Ramos (cell line): ENCODE measurements at regions not wholly inside any gene's neighbourhood (a gene's known extent, or its start where the extent isn't known, plus 50 kb on each side); places are given as distances from the start of the nearest gene placed in this dataset.
"Not testable (repeated sequence)": the region's sequence is repeated elsewhere in the genome, so short reads cannot be mapped to it uniquely, and the experiment has no call there.

ENCODE experiments used
- in situ Hi-C: fragments of 300-500 bp; cut with MboI; formaldehyde crosslinking; loops from one replicate; pipeline ENCODE4 v1.14.3; 2022; ENCODE audit warnings: low sequenced_read_pairs; ENCODE audit not compliant: unreplicated experiment

GRCh38 chr3:170680593-170680992 is 94.7 kb upstream of the SLC7A14 start:
- in situ Hi-C loops: no loop called here

GRCh38 chr3:170679190-170679589 is 93.3 kb upstream of the SLC7A14 start:
- in situ Hi-C loops: no loop called here

GRCh38 chr3:170670504-170670903 is 84.6 kb upstream of the SLC7A14 start:
- in situ Hi-C loops: no loop called here

- in situ Hi-C loops: not testable (repeated sequence)
These were observed 77.1 kb upstream of the SLC7A14 start for GRCh38 chr3:170662986-170663385.

GRCh38 chr3:170660139-170660538 is 74.3 kb upstream of the SLC7A14 start:
- in situ Hi-C loops: no loop called here

GRCh38 chr3:170657312-170657711 is 71.4 kb upstream of the SLC7A14 start:
- in situ Hi-C loops: no loop called here

- in situ Hi-C loops: no loop called here
These were observed 70.4 kb upstream of the SLC7A14 start for GRCh38 chr3:170656284-170656683.

- in situ Hi-C loops: no loop called here
These were observed 67.9 kb upstream of the SLC7A14 start for GRCh38 chr3:170653801-170654200.

GRCh38 chr3:170651260-170651845 is 65.5 kb upstream of the SLC7A14 start:
- in situ Hi-C loops: no loop called here

GRCh38 chr3:170650557-170650956 is 64.7 kb upstream of the SLC7A14 start:
- in situ Hi-C loops: not testable (repeated sequence)

- in situ Hi-C loops: no loop called here
These were observed 58.8 kb upstream of the SLC7A14 start for GRCh38 chr3:170644711-170645110.

- in situ Hi-C loops: no loop called here
These were observed 58.0 kb upstream of the SLC7A14 start for GRCh38 chr3:170643831-170644230.

GRCh38 chr3:170642882-170643601 is 57.2 kb upstream of the SLC7A14 start:
- in situ Hi-C loops: no loop called here

GRCh38 chr3:170641510-170642236 is 55.8 kb upstream of the SLC7A14 start:
- in situ Hi-C loops: no loop called here

GRCh38 chr3:170640737-170641171 is 54.9 kb upstream of the SLC7A14 start:
- in situ Hi-C loops: no loop called here

- in situ Hi-C loops: no loop called here
These were observed 53.1 kb upstream of the SLC7A14 start for GRCh38 chr3:170638988-170639387.

- in situ Hi-C loops: no loop called here
These were observed 51.4 kb upstream of the SLC7A14 start for GRCh38 chr3:170637306-170637705.

- in situ Hi-C loops: no loop called here
These were observed 50.6 kb upstream of the SLC7A14 start for GRCh38 chr3:170636400-170636973.
